DND-41 (cell line): ENCODE measurements at regions not wholly inside any gene's neighbourhood (a gene's known extent, or its start where the extent isn't known, plus 50 kb on each side); places are given as distances from the start of the nearest gene placed in this dataset.

Experiments
- EZH2 ChIP-seq: IDR thresholded peaks from 3 replicates; pipeline ENCODE4 v1.6.1; 2012; ENCODE audit warnings: borderline replicate concordance, low read depth, mild to moderate bottlenecking, moderate library complexity, low read length, inconsistent platforms; ENCODE audit not compliant: severe bottlenecking
- TF ChIP-seq, protein P1 (sequence below): IDR thresholded peaks from 2 replicates; pipeline ENCODE4 v1.5.1; 2012; ENCODE audit warnings: borderline replicate concordance, low read length, moderate library complexity, mild to moderate bottlenecking; ENCODE audit not compliant: poor library complexity, severe bottlenecking; ENCODE audit errors: extremely low read depth

DNA sequence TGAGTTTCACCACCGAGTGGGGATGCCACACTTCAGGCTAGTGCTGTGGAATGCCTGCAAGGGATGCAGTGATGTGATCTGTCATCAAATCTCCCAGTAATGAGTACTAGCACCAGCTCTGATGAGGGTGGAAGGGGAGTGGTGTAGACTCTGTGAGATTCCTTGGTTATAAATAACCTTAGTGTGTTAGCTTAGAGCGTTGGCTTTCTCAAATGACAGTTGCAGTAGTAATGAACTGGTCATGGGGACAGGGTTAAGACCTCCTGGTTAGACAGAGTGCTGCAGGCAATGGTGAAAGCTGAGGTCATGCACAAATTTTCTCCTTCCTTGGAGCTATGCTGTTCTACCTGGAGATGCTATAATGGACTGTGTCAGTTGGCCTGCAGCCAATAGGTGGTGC, 1063.4 kb upstream of the CRIM1 start:
- no peak for TF ChIP-seq EZH2
- TF ChIP-seq, protein P1, sequence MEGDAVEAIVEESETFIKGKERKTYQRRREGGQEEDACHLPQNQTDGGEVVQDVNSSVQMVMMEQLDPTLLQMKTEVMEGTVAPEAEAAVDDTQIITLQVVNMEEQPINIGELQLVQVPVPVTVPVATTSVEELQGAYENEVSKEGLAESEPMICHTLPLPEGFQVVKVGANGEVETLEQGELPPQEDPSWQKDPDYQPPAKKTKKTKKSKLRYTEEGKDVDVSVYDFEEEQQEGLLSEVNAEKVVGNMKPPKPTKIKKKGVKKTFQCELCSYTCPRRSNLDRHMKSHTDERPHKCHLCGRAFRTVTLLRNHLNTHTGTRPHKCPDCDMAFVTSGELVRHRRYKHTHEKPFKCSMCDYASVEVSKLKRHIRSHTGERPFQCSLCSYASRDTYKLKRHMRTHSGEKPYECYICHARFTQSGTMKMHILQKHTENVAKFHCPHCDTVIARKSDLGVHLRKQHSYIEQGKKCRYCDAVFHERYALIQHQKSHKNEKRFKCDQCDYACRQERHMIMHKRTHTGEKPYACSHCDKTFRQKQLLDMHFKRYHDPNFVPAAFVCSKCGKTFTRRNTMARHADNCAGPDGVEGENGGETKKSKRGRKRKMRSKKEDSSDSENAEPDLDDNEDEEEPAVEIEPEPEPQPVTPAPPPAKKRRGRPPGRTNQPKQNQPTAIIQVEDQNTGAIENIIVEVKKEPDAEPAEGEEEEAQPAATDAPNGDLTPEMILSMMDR, result no peak
